ENCODE measurements at regions not wholly inside any gene's neighbourhood (a gene's known extent, or its start where the extent isn't known, plus 50 kb on each side); places are given as distances from the start of the nearest gene placed in this dataset.
"Not testable (repeated sequence)": the region's sequence is repeated elsewhere in the genome, so short reads cannot be mapped to it uniquely, and the experiment has no call there.

DNA sequence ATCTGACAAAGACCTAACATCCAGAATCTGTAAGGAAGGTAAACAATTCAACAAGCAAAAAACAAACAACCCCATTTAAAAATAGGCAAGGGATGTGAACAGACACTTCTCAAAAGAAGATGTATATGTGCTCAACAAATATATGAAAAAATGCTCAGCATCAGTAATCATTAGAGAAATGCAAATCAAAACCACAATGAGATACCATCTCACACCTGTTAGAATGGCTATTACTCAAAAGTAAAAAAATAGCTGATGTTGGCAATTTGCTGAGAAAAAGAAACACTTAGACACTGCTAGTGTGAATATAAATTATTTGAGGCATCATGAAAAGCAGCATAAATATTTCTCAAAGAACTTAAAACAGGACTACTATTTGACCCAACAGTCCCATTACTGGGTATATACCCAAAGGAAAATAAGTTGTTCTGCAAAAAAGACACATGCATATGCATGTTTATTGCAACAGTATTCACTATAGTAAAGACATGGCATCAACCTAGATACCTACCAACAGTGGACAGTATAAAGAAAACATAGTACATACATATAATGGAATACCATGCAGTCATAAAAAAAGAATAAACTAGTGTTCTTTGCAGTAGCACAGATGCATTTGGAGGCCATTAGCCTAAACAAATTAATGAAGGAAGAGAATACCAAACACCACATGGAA is 980.1 kb downstream of the KCNMA1 start:
- DNase-seq, result no peak

DNA sequence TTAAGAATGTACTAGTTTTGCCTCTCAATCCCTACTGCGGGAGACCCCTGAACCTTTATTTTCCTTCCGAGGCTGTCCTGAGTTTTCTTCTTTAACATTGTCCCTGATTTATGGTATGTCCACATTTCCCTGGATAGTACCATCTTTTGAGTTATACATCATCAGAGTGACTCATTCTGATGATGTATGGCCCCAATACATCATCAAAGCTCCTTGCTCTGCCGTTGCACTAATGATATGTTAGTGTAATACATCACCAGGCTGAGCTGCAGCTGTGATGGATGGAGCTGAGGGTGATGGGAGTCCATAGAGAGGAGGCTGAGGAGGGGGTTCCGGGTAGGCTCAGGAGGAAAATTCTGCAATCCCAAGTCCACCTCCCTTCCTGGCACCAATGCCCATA is 986.5 kb downstream of the KCNMA1 start:
- DNase-seq, result no peak

DNA sequence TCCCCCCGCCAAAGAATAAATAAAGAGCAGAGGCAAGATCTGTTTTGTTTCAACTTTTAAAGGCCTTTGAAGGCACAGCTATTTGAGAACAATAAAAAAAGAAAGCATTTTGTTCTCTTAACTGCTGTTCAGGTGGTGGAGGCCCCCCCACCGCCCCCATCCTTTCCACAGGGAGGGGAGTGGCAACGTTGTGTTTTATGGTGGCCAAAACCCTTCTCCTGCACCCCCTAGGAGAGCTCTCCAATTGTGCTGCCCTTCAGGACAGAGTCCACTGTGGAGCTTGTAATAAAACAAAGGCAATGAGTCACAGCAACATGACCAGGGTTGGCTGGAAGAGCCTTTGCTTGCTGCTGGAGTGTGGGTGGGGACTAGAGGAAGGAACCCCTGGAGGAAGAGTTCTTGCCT is 987.9 kb downstream of the KCNMA1 start:
- no peak for DNase-seq

DNA sequence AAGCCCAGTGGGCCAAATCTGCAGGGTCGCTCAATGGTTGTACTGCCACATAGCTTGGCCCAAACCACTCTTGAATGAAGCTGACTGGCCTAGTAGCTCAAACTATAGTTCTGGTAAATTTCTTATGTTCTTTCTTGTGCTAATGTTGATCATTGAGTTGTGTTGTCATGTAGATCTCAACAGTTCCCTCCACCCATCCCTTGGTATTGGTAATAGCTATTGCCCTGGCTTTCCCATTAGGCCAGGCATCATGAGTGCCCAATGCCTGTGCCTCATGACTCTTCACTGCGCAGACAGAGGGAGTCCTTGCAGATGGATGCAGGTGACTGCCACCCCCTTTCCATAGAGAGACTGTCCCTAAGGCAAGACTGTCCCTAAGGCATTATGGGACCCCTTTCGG is 988.4 kb downstream of the KCNMA1 start:
- no peak for DNase-seq

DNA sequence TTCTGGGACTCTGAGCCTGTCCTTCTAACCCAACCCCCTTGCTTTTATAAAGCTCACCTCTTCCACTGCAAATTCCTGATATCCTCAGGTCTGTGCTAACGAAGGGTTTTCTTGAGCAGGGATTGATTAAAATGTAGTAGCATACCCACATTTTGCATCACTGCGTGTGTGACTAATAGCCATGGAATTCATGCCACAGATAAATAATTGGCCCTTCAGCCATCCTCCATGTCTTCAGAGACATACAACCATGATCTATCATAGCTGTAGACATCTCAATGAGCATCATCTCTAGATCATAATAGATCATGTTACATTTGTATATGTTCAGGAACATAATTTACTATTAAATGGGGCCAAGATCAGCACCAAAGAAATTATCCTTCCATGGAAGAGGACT is 990.3 kb downstream of the KCNMA1 start:
- DNase-seq, result no peak

DNA sequence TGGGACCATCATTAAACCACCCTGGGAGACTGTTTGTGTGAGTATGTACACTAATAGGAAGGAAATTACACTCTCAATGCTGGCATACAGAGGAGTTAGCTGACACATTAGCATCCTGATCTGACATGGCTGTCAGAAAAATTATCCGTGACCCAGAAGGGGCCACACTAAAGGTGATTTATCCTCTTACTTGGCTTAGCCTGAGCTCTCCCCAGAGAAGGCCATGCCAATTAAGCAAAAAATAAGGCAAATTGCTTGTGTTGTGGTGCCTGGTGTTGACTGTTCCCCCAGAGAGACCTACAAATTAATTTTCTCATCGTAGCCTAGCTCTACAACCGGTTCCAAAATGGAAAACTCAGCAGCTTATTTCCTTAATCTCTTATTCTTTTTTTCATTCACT is 992.3 kb downstream of the KCNMA1 start:
- DNase-seq, result no peak

DNA sequence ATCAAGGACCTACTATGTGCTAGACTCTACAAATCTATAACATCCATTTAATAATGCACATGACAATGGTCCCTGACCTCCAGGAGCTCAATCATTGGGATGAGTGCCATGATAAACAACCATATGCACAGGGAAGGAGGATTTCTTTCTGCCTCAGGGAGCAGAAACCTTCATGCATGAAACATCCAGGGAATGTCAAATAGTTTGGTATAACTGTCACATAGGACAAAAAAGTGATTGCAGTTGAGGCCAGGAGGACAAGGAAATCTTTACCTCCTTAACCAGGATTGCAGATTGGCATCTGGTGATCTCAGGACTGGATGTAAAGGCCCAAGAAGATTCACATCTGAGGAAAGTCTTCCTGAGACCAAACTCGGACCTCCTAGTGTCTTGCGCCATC is 993.1 kb downstream of the KCNMA1 start:
- no peak for DNase-seq

DNA sequence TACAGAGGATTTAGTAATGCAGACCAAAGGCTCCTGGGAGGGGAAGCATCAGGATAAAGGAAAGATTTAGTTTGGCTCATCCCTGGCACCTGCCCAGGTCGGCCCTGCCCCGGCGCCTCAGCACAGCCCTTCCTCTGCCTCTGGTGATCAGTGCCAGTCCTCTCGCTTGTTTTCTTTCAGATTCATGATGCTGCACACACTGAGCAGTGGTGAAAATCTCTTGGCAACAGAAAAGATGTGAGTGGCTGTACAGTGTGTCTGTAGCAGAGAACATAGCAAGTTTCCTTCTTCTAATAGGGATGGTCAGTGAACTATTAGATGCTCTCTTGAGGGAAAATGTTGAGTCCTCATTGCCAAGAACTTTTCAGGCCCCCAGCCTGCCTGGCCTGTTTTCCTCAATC is 994.1 kb downstream of the KCNMA1 start:
- DNase-seq, result peak in 1 of 2 donors; percentile 3

DNA sequence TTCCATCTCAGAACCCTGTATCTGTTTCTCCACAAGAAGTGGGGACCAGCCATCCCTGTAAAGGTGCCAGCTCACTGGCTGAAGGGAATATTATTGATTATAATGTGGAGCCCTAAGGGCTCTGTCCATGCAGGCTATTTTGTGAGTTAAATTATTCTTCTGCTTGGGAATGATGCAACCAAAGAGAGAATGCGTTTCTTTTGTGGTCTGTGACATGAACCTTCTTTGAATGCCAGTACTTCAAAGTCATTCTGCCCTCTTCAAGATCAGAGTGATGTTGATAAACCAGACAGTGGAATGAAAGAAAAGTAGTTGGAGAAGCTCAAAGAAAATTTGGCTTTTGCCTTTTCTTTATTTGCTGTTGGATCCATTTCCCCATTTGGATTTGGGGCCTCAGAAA is 995.2 kb downstream of the KCNMA1 start:
- no peak for DNase-seq

DNA sequence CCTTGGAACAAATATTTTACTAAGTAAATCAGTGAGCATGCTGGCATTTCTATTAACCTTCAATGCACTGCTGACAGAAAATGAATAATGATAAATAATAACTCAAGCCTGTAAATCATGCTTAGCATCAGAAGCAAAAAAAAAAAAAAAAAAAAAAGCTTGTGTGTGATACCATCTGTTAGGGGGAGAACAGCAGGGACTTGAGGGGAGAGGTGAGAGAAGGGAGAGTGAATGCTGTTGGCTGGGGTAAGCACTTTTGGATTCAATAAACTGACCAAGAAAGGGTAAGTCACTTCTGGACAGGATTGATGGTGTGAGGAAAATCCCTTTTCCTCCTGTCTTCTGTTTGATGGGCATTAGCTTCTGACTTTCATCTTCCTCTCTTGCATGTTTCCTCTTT is 996.4 kb downstream of the KCNMA1 start:
- no peak for DNase-seq

DNA sequence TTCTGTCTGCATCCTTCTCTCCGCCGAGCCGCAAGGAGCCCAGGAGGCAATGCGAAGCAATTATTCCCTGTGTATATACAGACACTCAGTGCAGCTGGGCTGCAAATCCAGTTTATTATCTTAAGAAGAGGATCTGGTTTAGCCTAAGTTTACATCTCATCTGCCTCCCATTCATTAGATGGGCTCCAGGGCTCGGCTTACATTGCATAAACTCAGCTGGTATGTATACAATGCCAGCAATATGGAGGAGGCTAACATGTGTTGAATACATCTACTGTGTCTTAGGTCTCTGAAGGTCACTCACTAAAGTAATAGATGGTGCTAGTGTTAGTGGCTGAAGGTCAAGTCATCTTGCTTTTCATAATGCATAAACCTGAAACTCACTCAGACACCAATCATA is 996.8 kb downstream of the KCNMA1 start:
- no peak for DNase-seq

DNA sequence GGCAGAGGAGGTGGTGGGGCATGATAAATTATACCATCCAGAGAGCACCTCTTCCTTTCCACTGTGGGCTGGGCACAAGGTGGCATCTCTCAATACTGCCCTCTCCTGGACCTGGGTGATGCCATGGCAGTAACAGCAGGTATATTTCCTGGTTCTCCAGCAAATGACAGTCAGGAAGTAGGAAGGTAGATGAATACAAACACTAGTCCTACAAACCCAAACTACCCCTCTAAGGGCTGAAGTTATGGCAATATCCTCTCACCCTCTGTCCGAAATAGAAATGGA is 1004.9 kb downstream of the KCNMA1 start:
- no peak for DNase-seq

DNA sequence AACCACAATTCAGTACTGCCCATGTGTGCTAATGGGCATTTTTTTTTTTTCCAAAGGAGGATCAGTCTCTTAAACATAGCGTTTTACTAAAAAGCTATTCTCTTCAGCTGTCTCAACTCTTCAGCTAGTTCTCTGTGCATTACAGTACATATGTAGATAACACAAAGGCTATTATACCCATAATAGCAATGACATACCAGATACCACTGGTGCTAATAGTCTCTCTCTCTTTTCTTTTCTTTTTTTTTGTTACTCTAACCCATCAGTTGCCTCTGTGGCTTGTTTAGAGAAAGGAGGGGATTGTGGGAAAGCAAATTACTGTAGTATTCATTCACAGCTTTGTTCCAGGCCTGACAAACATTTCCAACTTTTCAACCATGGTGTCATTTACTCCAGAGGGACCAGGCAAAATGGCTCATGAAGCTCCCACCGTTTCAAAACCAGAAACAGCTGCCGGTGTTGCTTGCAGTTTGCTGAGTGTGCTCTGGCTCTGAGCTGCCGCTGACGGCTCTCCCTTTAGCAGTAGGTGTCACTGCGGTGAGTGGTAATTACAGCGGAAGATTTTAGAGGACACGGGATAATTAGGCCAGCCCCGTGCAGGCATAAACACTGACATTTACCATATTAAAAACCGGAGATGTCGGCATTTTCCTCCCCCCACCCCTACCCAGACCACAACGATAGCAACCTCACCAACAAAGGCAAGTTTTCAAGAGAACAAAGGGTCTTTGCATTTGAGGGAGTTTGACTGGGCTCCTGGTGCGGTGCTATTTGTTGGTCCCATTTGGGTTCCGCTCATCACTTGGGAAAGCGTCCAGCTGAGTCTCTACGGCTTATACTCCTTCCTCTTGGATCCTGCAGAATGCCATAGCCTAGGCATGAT is 1005.5 kb downstream of the KCNMA1 start:
- DNase-seq, result no peak

DNA sequence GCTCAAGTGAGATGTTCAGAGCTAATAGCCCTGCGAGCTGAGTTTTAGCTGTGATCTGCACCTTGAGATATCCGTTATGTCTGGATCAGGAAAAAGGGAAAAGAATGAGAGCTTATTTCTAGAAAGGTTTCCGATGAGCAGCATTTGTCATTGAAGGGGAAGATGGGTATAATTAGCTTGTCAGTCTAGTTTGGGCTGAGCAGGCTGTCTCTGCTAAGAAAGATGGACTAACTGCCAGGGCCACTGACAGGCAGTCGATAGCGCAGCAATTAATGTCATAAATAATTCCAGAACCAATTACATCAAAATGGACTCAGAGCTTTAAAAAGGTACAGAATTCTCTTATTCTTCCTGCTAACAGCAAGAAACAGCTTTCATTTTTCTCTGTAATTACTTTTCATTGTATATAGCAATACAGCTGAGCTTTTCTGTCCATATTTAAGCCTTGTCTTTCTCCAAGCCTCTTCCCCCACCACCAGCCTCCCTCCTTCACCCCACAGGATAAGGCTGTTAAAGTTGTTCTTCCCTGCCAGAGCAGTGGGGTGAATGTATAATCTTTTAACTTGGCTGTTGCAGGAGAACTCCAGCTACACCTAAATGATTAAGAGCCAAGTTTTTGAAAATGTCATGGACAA is 1006.5 kb downstream of the KCNMA1 start:
- no peak for DNase-seq

DNA sequence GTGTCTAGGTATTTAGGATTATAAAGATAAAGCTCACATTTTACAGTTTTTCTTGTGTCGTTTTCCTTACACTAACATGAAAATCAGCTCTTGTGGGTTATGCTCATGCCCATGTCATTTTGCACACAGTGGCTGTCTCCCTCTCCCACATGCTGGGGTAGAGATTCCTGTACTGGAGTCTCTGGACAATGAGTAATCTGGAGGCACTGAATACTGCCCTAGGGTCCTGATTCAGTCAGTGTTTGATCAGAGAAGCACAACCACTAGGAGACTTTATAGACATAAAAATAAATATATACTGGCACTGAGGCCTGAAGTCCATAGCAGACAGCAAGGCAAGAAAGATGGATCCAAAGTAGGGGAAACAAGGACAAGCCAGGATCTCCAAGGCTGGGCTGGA is 1008.8 kb downstream of the KCNMA1 start:
- DNase-seq, result no peak

DNA sequence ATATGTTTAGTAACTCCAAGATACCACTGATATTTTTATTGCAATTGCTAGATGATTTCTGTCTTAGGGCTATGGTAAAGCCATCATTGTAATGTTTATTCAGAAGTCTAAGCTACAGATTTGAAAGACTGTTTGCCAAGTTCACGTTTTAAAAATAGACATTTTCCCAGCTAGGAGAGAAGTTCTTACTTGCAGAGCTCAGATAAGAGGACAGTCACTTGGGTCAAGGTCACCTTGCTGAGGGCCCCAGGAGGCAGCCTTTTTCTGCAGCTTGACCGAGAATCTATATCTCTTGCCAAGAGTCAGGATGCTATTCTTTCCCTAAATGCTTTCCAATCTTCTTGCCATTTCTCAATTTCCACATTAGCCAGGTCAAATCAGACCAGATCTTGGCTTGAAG is 1011.2 kb downstream of the KCNMA1 start:
- DNase-seq, result no peak

DNA sequence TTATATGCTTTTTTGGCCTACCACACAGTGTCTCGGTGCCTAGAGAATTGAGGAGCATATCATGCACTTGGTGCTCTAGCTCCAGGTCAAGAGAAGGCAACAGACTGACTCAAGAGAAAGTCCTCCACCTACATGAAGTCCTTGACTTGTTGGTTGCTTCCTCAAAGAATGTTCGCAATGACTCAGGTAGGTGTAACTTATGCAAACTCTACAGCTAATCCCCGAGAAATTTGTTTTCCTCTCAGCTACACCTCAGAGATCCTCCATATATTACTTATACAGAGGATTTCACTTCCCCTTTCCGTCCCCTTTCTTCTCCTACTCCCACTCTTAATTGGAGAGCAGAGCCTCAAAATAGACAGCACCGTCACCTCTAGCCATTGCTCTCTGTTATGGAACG is 1013.1 kb downstream of the KCNMA1 start:
- DNase-seq, result no peak

DNA sequence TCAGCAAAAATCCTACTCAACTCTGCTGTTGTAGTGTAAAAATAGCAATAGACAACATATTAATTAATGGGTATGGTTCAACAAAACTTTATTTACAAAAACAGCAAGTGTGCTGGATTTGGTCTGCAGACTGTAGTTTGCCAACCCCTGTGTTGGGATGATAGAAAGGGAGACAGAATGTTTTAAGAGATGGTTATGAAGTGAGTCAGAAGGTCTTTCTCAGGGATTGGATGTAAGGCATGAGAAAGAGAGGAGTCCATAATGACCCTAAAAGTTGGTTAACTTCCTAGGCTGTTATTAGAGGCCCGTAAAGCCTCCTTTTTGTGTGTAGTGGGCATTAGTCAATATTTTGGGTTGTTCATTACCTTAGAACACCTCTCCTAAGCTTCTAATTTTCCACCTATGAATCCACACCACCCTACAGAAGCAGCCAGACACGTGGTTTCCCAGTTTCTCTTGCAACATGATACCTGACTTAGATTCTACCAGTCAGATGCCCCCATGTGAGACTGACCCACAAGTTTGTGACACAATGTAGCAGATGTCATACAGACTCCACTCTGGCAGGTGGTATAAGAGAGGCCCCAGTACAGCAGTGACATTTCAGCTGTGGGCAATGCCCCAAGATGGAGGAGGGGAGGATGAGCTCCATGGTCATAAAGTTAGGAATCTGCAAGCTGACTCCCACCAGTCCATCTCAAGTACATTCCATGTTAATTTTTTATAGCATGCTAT is 1015.6 kb downstream of the KCNMA1 start:
- no peak for DNase-seq

DNA sequence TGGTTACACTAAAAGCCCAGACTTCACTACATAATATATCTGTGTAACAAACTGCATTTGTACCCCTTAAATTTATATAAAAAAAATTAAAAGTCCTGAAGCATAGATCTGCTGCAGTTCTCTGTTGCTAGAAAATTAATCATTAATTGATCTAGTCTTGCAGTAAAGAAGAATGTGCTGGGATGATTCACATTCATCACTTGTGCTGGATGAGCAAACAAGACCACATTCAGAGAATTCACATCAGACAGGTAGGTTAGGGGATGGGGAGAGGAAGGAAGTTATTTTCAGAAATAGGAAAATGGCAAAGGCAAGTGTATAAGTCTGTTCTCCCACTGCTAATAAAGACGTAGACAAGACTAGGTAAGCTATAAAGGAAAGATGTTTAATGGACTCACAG is 1019.0 kb downstream of the KCNMA1 start:
- DNase-seq, result no peak

DNA sequence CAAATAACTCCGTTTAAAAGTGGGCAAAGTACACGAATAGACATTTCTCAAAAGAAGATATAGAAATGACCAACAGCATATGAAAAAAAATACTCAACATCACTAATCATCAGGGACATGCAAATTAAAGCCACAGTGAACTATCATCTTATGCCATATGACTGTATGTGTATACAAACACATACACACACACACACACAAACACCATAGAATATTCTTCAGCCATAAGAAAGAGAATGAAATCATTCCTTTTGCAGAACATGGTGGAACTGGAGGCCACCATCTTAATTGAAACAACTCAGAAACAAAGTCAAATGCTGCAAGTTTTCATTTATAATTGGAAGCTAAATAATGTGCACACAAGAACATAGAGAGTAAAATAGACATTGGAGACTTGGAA is 1019.4 kb downstream of the KCNMA1 start:
- DNase-seq, result no peak

DNA sequence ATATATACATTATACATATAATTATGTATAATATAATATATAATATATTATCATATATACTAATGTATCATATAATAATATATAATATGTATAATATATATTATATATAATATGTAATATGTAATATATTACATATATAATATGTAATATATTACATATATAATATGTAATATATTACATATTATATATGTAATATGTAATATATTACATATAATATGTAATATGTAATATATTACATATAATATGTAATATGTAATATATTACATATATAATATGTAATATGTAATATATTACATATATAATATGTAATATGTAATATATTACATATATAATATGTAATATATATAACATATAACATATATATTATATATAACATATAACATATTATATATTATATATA is 1020.9 kb downstream of the KCNMA1 start:
- DNase-seq, result not testable (repeated sequence)

DNA sequence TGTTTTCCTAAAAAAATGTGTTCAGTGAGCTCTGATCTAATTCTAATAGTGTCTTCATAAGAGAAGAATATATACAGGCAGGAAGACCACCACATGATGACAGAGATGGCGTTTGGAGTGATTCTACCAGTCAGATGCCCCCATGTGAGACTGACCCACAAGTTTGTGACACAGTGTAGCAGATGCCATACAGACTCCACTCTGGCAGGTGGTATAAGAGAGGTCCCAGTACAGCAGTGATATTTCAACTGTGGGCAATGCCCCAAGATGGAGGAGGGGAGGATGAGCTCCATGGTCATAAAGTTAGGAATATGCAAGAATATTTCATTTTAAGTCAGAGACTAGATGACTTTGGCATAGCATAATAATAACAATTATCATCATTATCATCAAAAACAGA is 1022.6 kb downstream of the KCNMA1 start:
- DNase-seq, result no peak

Measured in hippocampal formation (tissue), 2 donors.